ENCODE measurements at regions not wholly inside any gene's neighbourhood (a gene's known extent, or its start where the extent isn't known, plus 50 kb on each side); places are given as distances from the start of the nearest gene placed in this dataset.
"Not testable (repeated sequence)": the region's sequence is repeated elsewhere in the genome, so short reads cannot be mapped to it uniquely, and the experiment has no call there.

- no peak for DNase-seq
Measured at GRCh38 chr12:76666290-76666835, 97.6 kb upstream of the ZDHHC17 start.

DNA sequence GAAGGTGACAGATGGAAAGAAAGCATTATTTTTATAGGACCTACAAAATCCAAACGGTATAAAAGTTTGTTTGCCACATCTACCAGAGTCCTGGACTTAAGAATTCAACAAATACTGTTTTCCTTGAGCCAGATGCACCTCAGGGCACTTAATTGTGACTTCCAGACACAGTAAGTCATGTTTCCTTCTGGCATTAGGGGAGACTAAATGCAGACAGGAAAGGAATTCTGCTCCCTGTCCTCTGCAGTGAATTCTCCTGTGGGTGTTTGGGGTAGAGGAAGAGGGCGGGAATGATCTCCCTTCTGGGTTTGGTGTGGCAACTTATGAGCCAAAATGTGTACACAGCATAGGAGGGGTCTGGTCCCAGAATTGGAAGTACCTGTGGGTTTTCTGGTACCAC is 93.9 kb upstream of the ZDHHC17 start:
- no peak for DNase-seq

DNA sequence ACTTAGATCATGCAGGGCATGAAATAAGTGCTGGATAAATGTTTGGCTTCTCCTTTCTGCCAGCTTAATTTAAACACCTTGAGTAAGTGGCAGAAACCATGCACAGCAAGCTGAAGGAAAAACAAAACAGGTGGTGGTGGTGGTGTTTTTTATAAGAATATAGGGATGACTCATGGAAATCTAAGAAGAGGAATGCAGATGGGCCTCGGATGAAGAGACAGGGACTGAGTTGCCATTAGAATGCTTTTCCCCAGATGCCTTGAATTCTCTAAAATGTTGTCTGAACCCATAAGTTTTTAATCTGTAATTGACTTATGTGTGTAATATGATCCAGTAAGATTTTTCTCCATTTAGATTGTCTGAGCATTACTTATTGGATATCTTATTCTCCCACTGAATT is 93.1 kb upstream of the ZDHHC17 start:
- no peak for DNase-seq

DNA sequence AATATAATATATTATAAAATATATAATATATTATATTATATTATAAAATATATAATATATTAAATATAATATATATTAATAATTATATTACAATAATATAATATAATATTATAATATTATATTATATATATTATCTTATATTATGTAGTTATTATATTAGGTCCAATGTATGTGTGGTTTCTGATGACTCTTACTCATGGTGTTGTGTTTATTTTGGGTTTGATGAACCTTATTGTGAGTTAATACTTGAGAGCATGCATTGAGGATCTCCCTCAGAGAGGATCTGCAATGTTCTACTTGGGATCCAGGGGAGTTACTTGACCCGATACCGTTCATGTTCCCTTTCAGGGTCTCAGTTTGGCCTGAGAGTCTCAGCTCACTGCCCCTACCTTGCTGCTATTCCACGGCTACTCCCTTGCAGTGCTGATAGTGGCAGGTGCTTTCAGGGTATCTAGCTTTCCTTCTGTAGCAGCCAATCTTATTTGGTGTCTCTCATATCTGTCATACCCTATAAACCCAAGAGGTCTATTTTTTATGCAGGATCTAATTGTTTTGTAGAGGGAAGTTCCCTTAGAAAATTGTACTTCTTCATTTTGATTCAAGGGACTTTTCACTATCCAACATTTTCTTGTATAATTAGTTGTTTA is 89.1 kb upstream of the ZDHHC17 start:
- DNase-seq = no peak

DNA sequence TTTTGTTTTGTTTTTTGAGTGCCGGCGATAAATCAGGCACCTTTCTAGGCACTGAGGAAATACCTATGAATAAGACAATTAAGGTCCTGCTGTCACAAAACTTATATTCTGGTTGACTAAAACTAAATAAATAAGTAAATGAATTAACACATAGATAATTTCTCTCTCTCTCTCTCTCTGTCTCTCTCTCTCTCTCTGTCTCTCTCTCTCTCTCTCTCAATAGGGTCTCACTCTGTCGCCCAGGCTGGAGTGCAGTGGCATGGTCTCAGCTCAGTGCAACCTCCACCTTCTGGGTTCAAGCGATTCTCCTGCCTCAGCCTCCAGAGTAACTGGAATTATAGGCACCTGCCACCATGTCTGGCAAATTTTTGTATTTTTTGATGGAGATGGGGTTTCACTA is 87.7 kb upstream of the ZDHHC17 start:
- DNase-seq = not testable (repeated sequence)

- no peak for DNase-seq
Measured at GRCh38 chr12:76678992-76679391, 84.9 kb upstream of the ZDHHC17 start.

GRCh38 chr12:76679778-76680177 is 84.1 kb upstream of the ZDHHC17 start:
- DNase-seq = no peak

GRCh38 chr12:76680940-76681339 is 83.0 kb upstream of the ZDHHC17 start:
- no peak for DNase-seq

DNA sequence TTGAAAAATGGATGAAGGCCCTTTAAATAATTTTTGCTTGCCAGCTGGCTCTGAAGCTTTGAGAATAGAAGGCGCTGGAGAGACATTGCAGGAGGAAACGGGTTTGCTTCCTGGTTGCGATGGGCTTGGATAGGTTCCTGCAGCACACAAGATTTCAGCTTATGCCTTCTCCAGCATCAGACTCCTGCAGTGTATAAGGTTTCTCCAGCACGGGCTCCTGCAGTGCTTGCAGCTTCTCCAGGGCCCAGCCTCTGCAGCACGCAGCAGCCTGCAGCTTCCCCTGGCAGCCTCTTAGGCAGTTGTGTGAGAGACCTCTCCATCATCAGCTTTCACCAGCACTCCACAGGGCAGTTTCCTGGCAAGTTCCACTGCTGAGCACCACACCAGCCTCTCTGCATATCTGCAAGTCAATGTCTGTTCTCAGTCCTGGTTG is 78.7 kb upstream of the ZDHHC17 start:
- DNase-seq = no peak

GRCh38 chr12:76687981-76688380 is 75.9 kb upstream of the ZDHHC17 start:
- DNase-seq = no peak

DNA sequence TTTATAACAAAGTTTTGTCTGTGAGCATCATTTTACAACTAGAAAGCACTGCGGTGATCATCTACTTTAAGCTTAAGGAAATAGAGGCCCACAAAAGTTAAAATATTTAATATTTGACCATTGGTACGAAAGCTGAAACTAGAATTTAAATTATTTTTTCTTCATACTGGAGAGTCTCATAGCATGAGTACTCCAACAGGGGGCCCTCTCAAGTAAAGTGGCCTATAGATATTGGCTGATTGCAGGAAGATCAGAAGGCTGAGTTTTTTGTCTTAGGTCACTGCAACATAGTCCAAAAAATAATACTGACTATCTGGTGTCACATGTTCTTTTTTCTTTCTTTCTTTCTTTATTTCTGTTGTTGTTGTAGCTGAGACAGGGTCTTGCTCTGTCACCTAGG is 75.3 kb upstream of the ZDHHC17 start:
- no peak for DNase-seq

- no peak for DNase-seq
Measured at GRCh38 chr12:76690921-76691700, 72.8 kb upstream of the ZDHHC17 start.

GRCh38 chr12:76692846-76693245 is 71.1 kb upstream of the ZDHHC17 start:
- DNase-seq = no peak

GRCh38 chr12:76694369-76694768 is 69.5 kb upstream of the ZDHHC17 start:
- DNase-seq = no peak

DNA sequence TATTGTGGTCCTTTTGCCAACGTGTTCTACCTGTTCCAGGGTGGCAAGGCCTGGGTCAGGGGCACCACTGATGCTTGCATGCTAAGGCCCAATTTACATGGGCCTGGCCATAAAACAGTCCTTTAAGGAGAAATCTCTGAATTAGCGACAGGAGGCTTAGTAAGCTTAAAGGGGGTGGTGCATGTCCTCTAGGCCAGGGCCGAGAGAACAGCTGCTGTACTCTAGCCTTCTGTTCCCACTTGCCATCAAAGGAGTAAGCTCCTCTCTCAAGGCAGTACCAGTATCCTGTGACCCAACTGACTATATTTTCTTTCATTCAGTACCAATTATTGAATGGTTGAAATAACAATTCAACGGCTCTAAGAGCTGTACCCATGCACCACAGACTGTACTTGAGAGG is 67.7 kb upstream of the ZDHHC17 start:
- no peak for DNase-seq

DNA sequence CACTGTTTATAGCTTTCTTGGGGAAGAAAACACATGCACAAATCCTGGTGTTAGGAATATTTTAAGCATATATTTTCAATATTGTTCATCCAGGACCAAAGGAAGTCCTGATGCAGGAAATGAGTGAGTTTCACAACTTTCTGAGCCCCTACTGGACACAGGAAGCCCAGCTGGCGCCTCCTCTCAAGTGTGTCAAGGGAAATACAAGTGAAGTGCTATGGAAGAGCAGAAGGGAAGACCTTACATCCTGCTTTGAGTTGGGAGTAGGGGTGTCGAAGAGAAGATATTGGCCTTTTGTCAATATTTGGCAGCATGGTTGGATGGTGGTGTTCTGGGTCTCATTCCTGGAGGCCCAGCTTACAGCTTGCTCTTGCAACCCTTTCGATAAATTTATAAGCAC is 66.1 kb upstream of the ZDHHC17 start:
- DNase-seq = no peak

DNA sequence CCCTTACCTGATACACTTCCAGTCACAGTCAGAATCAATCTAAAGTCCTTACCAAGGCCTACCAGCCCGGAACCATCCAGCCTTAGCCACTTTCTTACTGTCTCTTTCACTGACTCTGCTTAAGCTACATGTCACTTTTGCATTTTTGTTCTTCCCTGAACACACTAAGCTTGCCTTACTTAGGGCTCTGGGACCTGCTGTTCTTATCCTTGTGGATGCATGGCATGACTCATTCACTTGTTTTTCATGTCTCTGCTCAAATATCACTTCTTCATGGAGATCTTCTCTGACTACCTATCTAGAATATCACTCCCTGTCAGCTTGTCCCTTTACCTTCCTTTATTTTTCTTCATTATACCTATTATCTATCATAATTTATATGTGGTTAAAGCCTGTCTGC is 65.6 kb upstream of the ZDHHC17 start:
- no peak for DNase-seq

GRCh38 chr12:76698966-76699365 is 64.9 kb upstream of the ZDHHC17 start:
- no peak for DNase-seq

GRCh38 chr12:76701690-76702089 is 62.2 kb upstream of the ZDHHC17 start:
- no peak for DNase-seq

GRCh38 chr12:76702946-76703345 is 61.0 kb upstream of the ZDHHC17 start:
- no peak for DNase-seq

- DNase-seq = no peak
Measured at GRCh38 chr12:76704693-76705092, 59.2 kb upstream of the ZDHHC17 start.

DNA sequence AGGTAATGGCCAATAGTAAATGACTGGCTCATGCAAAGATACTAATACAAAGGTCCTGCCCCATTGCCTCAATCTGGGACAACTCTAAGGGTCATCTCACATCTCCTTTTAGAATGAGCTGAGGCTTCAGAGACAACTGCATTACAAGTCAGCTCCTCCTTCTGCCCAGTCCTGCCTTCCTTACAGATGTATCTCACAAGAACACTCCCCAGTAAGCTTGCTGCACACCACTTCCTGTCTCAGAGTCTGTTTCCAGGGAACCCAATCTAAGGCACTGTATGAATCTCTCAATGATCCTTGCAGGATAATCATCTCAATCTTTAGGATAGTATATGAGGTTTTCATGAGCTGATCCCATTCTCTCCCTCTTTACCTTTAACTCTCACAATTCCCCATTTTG is 57.8 kb upstream of the ZDHHC17 start:
- DNase-seq = no peak

GRCh38 chr12:76706761-76707160 is 57.2 kb upstream of the ZDHHC17 start:
- no peak for DNase-seq

DNA sequence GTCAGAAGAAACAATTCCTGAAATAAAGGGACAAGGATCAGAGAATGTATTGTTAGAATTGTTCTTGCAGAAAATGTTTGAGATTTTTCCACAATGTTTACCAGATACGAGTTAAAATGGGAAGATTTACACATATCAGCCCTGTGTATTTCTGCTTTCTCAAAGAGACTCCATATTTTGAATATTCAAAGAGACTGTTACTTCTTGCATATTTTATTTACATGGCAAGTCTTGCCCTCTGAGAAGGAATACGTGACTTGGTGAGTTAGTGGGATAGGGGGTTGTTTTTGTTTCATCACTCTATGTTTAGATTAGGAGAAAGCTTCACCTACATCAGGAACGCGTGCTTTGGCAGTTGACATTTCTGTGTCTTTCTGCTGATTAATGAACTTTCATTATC is 56.1 kb upstream of the ZDHHC17 start:
- DNase-seq = no peak

DNA sequence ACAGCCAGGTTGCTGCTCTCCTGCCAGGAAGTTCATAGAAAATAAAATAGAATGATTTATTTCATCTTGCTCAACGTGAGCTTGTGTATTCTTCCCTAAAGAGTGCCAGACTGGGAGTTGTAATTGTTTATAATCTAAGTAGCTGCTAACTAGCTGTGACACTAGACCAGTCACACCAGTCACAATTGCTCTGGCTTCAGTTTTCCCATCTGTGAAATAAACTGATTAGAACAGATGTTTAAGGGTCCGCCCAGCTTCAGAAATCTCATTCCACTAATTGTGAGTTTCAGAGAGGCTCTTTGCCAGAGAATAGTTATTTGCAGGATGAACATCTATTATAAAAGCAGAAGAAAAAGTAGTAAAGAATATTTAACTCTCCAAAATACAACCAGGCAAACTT is 55.6 kb upstream of the ZDHHC17 start:
- no peak for DNase-seq

All from GF-D8 (cell line).